ENCODE measurements at regions not wholly inside any gene's neighbourhood (a gene's known extent, or its start where the extent isn't known, plus 50 kb on each side); places are given as distances from the start of the nearest gene placed in this dataset.

DNA sequence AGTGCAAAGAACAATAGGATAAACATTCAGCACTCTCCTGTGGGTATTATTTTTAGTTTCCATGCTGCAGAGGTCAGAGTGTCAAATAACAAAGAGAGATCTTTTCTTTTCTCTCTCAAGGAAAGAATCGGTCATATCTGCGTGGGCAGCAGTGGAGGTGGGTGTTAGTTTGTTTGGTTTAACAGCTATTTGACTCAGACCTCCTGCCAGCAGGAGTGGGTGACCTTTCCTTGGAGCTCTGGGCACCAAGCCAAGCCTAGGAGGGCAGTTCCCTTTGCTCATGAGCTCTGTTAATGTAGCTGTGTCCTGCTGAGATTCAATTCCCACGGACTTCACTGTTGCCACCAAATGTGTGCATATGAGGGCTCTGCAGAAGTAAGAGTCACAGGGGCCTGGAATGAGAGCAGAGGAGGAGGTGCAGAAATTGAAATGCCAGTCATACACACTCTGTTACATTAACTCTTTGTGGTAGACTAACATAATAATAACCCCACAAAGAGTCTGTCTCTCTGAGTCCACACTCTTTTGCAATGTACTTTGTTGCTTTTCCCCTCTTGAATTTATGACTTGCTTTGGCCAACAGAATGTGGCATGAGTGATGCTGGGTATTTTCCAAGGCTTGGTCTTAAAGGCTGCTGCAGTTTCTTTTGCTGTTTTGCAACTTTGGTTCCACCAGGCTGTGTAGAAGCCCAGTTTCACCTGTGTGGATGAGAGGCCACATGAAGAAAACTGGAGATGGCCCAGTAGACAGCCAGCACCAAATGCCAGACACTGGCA is 76.0 kb upstream of the GRK3 start:
- no peaks in the 10 kb centered on the region for H3K27me3 ChIP-seq (ENCODE audit: insufficient read depth, low read depth, low read length)
- no peak overlapping the region for H3K4me3 ChIP-seq (ENCODE audit: low read length)
- no peaks in the 10 kb centered on the region for H4K20me1 ChIP-seq (ENCODE audit: insufficient read depth)
- H3K4me2 ChIP-seq (ENCODE audit: low read length), result no peak overlapping the region
- no peak overlapping the region for H2AFZ ChIP-seq (ENCODE audit: low read depth, low read length)
- TF ChIP-seq EZH2 (IDR thresholded peaks at IDR 0.05; ENCODE audit: borderline replicate concordance, insufficient read depth, low read length, poor library complexity, severe bottlenecking), result no peak
- no peak for TF ChIP-seq EP300 (conservative IDR thresholded peaks at IDR 0.05; ENCODE audit: poor library complexity, severe bottlenecking)
- TF ChIP-seq SMC3 (conservative IDR thresholded peaks at IDR 0.05; ENCODE audit: poor library complexity), result no peak
- TF ChIP-seq RAD21 (conservative IDR thresholded peaks at IDR 0.05), result no peak
- no peak for TF ChIP-seq MXI1 (conservative IDR thresholded peaks at IDR 0.05; ENCODE audit: poor library complexity, severe bottlenecking)
- TF ChIP-seq, protein P1, sequence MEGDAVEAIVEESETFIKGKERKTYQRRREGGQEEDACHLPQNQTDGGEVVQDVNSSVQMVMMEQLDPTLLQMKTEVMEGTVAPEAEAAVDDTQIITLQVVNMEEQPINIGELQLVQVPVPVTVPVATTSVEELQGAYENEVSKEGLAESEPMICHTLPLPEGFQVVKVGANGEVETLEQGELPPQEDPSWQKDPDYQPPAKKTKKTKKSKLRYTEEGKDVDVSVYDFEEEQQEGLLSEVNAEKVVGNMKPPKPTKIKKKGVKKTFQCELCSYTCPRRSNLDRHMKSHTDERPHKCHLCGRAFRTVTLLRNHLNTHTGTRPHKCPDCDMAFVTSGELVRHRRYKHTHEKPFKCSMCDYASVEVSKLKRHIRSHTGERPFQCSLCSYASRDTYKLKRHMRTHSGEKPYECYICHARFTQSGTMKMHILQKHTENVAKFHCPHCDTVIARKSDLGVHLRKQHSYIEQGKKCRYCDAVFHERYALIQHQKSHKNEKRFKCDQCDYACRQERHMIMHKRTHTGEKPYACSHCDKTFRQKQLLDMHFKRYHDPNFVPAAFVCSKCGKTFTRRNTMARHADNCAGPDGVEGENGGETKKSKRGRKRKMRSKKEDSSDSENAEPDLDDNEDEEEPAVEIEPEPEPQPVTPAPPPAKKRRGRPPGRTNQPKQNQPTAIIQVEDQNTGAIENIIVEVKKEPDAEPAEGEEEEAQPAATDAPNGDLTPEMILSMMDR (IDR thresholded peaks at IDR 0.05; ENCODE audit: poor library complexity, severe bottlenecking), result no peak
- TF ChIP-seq TAF1 (IDR thresholded peaks at IDR 0.05; ENCODE audit: low read depth), result no peak
- TF ChIP-seq, protein P2, sequence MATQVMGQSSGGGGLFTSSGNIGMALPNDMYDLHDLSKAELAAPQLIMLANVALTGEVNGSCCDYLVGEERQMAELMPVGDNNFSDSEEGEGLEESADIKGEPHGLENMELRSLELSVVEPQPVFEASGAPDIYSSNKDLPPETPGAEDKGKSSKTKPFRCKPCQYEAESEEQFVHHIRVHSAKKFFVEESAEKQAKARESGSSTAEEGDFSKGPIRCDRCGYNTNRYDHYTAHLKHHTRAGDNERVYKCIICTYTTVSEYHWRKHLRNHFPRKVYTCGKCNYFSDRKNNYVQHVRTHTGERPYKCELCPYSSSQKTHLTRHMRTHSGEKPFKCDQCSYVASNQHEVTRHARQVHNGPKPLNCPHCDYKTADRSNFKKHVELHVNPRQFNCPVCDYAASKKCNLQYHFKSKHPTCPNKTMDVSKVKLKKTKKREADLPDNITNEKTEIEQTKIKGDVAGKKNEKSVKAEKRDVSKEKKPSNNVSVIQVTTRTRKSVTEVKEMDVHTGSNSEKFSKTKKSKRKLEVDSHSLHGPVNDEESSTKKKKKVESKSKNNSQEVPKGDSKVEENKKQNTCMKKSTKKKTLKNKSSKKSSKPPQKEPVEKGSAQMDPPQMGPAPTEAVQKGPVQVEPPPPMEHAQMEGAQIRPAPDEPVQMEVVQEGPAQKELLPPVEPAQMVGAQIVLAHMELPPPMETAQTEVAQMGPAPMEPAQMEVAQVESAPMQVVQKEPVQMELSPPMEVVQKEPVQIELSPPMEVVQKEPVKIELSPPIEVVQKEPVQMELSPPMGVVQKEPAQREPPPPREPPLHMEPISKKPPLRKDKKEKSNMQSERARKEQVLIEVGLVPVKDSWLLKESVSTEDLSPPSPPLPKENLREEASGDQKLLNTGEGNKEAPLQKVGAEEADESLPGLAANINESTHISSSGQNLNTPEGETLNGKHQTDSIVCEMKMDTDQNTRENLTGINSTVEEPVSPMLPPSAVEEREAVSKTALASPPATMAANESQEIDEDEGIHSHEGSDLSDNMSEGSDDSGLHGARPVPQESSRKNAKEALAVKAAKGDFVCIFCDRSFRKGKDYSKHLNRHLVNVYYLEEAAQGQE (IDR thresholded peaks at IDR 0.05; ENCODE audit: borderline replicate concordance), result no peak
- TF ChIP-seq POLR2AphosphoS5 (IDR thresholded peaks at IDR 0.05), result no peak
- no peaks in the 10 kb centered on the region for H3K79me2 ChIP-seq (replicated peaks; ENCODE audit: insufficient read depth, low read length)
- H3K9me3 ChIP-seq (ENCODE audit: low read length), result peaks cover 4% of the 10 kb centered on the region
- no peaks in the 10 kb centered on the region for H3K9me2 ChIP-seq (ENCODE audit: insufficient read depth, low read length)
- no peaks in the 10 kb centered on the region for H3F3A ChIP-seq (ENCODE audit: insufficient read depth, low read length, poor library complexity, severe bottlenecking)
- no peak overlapping the region for H3K9ac ChIP-seq (ENCODE audit: low read length)
- no peak overlapping the region for H3K27ac ChIP-seq (ENCODE audit: low read length)
- H3K36me3 ChIP-seq (ENCODE audit: insufficient read depth, low read length), result peaks cover 10% of the 10 kb centered on the region

DNA sequence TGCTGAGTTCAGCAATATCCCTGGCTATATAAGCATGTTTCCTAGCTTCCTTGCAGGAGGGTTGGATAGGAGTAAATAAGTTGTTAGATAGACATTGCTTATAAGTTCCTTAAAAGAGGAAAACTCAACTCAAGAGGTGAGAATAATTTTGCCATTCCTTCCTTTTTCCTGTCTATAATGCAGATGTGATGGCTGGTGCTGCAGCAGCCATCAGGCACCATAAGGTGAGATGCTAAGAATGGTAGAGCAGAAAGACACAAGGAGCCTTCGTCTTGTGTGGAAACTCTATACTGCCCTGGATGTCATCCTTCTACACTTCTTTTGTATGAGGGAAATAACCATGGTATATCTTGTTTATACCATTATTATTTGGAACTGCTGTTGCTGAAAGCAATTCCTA is 74.5 kb upstream of the GRK3 start:
- no peaks in the 10 kb centered on the region for H3K79me2 ChIP-seq (replicated peaks; ENCODE audit: insufficient read depth, low read length)
- peaks cover 4% of the 10 kb centered on the region for H3K9me3 ChIP-seq (ENCODE audit: low read length)
- no peaks in the 10 kb centered on the region for H3K9me2 ChIP-seq (ENCODE audit: insufficient read depth, low read length)
- TF ChIP-seq EP300 (conservative IDR thresholded peaks at IDR 0.05; ENCODE audit: poor library complexity, severe bottlenecking) (no peak), SMC3 (conservative IDR thresholded peaks at IDR 0.05; ENCODE audit: poor library complexity) (no peak), POLR2AphosphoS5 (IDR thresholded peaks at IDR 0.05) (no peak), MXI1 (conservative IDR thresholded peaks at IDR 0.05; ENCODE audit: poor library complexity, severe bottlenecking) (no peak), EZH2 (IDR thresholded peaks at IDR 0.05; ENCODE audit: borderline replicate concordance, insufficient read depth, low read length, poor library complexity, severe bottlenecking) (no peak), TAF1 (IDR thresholded peaks at IDR 0.05; ENCODE audit: low read depth) (no peak), RAD21 (conservative IDR thresholded peaks at IDR 0.05) (no peak)
- TF ChIP-seq, protein P1 (IDR thresholded peaks at IDR 0.05; ENCODE audit: poor library complexity, severe bottlenecking), result no peak
- TF ChIP-seq, protein P2 (IDR thresholded peaks at IDR 0.05; ENCODE audit: borderline replicate concordance), result no peak
- no peak overlapping the region for H3K4me3 ChIP-seq (ENCODE audit: low read length)
- H3K27ac ChIP-seq (ENCODE audit: low read length), result no peak overlapping the region
- no peak overlapping the region for H3K9ac ChIP-seq (ENCODE audit: low read length)
- no peak overlapping the region for H3K4me2 ChIP-seq (ENCODE audit: low read length)
- no peaks in the 10 kb centered on the region for H3F3A ChIP-seq (ENCODE audit: insufficient read depth, low read length, poor library complexity, severe bottlenecking)
- peaks cover 10% of the 10 kb centered on the region for H3K36me3 ChIP-seq (ENCODE audit: insufficient read depth, low read length)
- H3K27me3 ChIP-seq (ENCODE audit: insufficient read depth, low read depth, low read length), result no peaks in the 10 kb centered on the region
- H4K20me1 ChIP-seq (ENCODE audit: insufficient read depth), result no peaks in the 10 kb centered on the region
- no peak overlapping the region for H2AFZ ChIP-seq (ENCODE audit: low read depth, low read length)
